Gastroesophageal sphincter (tissue), 3 donors: ENCODE measurements at regions not wholly inside any gene's neighbourhood (a gene's known extent, or its start where the extent isn't known, plus 50 kb on each side); places are given as distances from the start of the nearest gene placed in this dataset.

Experiments
- POLR2A ChIP-seq, 2 donors: fragments of 450-650 bp; IDR thresholded peaks; one replicate each; pipeline ENCODE4 v1.6.1; 2017; ENCODE audit warnings: antibody characterized with exemption in 2 of 2, mild to moderate bottlenecking in 2 of 2, moderate library complexity in 1 of 2
- TF ChIP-seq, protein P1 (sequence below), 4 experiments: fragments of 200-600 bp in 2 of 4; fragments of 450-650 bp in 2 of 4; sonication (generic) in 1 of 4; IDR thresholded peaks; one replicate each; pipeline ENCODE4 v1.5.1; 2017 to 2019; ENCODE audit warnings: antibody characterized with exemption in 4 of 4, mild to moderate bottlenecking in 2 of 4, moderate library complexity in 2 of 4

DNA sequence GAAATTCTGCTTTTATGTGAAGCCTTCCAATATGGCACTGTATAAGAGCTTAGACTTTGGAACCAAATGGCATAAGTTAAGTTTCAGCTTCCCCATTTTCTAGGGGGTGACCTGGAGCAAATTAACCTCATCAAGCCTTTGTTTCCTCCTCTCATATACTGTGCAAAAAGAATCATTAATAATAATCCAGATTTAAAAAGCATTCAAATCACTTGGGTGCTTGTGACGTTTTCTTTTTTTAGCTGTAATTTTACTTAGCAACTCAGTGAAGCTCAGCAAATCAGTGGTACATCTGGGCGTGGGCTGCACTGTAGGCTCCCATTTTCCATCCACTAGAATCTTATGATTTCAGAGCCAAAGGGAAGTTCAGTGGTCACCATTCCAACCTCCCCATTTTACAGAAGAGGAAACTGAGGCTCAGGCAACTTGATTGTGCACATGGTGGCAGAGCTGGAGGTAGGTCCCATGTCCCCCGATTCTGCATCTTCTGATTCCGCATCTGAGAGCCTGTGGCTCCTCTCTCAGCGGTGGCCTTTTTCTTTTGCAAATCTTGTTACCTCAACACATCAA, 131.2 kb downstream of the SNAPC1 start:
- TF ChIP-seq, protein P1, sequence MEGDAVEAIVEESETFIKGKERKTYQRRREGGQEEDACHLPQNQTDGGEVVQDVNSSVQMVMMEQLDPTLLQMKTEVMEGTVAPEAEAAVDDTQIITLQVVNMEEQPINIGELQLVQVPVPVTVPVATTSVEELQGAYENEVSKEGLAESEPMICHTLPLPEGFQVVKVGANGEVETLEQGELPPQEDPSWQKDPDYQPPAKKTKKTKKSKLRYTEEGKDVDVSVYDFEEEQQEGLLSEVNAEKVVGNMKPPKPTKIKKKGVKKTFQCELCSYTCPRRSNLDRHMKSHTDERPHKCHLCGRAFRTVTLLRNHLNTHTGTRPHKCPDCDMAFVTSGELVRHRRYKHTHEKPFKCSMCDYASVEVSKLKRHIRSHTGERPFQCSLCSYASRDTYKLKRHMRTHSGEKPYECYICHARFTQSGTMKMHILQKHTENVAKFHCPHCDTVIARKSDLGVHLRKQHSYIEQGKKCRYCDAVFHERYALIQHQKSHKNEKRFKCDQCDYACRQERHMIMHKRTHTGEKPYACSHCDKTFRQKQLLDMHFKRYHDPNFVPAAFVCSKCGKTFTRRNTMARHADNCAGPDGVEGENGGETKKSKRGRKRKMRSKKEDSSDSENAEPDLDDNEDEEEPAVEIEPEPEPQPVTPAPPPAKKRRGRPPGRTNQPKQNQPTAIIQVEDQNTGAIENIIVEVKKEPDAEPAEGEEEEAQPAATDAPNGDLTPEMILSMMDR (IDR thresholded peaks at IDR 0.05), result no peak
- TF ChIP-seq POLR2A (IDR thresholded peaks at IDR 0.05), result no peak
